ENCODE measurements at regions not wholly inside any gene's neighbourhood (a gene's known extent, or its start where the extent isn't known, plus 50 kb on each side); places are given as distances from the start of the nearest gene placed in this dataset.
"Not testable (repeated sequence)": the region's sequence is repeated elsewhere in the genome, so short reads cannot be mapped to it uniquely, and the experiment has no call there.

GRCh38 chr13:65593298-65593874 lies 1636.8 kb downstream of the PCDH9 start:
- Histone ChIP-seq H3K9me3 (peaks cover 0 to 3% of the 10 kb centered on the region in 2 donors), H3K4me1 (ENCODE audit: insufficient read depth) (no peaks in the 10 kb centered on the region), H3K36me3 (no peaks in the 10 kb centered on the region), H3K4me3 (no peak overlapping the region), H3K27ac (no peak overlapping the region), H3K27me3 (no peaks in the 10 kb centered on the region)
- WGBS, 3 donors, result 79 to 83% (median 81%) methylated on average over 2 of the region's 2 CpGs
- no peak for DNase-seq
- no peak for TF ChIP-seq POLR2A (IDR thresholded peaks at IDR 0.05)
- TF ChIP-seq, protein P1, sequence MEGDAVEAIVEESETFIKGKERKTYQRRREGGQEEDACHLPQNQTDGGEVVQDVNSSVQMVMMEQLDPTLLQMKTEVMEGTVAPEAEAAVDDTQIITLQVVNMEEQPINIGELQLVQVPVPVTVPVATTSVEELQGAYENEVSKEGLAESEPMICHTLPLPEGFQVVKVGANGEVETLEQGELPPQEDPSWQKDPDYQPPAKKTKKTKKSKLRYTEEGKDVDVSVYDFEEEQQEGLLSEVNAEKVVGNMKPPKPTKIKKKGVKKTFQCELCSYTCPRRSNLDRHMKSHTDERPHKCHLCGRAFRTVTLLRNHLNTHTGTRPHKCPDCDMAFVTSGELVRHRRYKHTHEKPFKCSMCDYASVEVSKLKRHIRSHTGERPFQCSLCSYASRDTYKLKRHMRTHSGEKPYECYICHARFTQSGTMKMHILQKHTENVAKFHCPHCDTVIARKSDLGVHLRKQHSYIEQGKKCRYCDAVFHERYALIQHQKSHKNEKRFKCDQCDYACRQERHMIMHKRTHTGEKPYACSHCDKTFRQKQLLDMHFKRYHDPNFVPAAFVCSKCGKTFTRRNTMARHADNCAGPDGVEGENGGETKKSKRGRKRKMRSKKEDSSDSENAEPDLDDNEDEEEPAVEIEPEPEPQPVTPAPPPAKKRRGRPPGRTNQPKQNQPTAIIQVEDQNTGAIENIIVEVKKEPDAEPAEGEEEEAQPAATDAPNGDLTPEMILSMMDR (IDR thresholded peaks at IDR 0.05), result no peak
- no peak for TF ChIP-seq EP300 (IDR thresholded peaks at IDR 0.05)
- intact Hi-C loops (cut with DNase I), result no loop called here

DNA sequence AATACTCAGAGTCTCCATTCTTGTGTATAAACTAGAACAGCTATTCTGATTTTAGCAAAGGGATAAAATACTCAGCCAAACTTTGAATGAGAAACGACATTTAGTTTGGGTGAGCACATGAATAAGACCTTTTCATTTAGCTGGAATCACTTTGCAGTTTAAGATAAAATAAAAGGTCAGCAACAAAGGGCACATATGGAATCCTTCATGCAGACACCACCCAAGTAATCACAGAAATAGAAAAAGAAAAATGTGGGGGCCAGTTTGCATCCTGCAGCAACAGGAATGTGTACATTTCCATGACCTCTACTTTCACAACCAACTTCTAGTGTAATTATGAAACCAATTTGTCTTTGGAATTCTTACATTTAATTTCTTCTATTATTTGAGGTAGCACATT lies 1637.4 kb downstream of the PCDH9 start:
- Histone ChIP-seq H3K4me1 (ENCODE audit: insufficient read depth) (no peaks in the 10 kb centered on the region), H3K27ac (no peak overlapping the region), H3K36me3 (no peaks in the 10 kb centered on the region), H3K27me3 (no peaks in the 10 kb centered on the region), H3K4me3 (no peak overlapping the region), H3K9me3 (peaks cover 0 to 3% of the 10 kb centered on the region in 2 donors)
- intact Hi-C loops (cut with DNase I), result no loop called here
- TF ChIP-seq POLR2A (IDR thresholded peaks at IDR 0.05) (no peak), EP300 (IDR thresholded peaks at IDR 0.05) (no peak)
- TF ChIP-seq, protein P1 (IDR thresholded peaks at IDR 0.05), result no peak
- no peak for DNase-seq
- WGBS, 3 donors, result 4 to 9% (median 6%) methylated on average over 1 of the region's 1 CpG

DNA sequence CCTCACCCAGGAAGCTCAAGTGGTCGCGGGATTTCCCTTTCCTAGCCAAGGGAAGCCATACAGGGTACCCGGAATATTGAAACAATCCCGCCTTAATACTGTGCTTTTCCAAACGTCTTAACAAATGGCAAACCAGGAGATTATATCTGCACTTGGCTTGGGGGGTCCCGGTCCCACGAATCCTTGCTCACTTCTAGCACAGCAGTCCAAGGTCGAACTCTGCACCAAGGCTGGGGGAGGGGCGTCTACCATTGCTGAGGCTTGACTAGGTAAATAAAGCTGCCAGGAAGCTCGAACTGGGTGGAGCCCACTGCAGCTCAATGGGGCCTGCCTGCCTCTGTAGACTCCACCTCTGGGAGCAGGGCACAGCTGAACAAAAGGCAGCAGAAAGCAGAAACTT lies 1644.8 kb downstream of the PCDH9 start:
- Histone ChIP-seq H3K27ac (no peak overlapping the region), H3K36me3 (no peaks in the 10 kb centered on the region), H3K4me3 (no peak overlapping the region), H3K4me1 (ENCODE audit: insufficient read depth) (no peaks in the 10 kb centered on the region), H3K9me3 (peaks cover 0 to 3% of the 10 kb centered on the region in 2 donors), H3K27me3 (no peaks in the 10 kb centered on the region)
- intact Hi-C loops (cut with DNase I), result no loop called here
- WGBS, 3 donors, result 87 to 89% (median 88%) methylated on average over 10 of the region's 10 CpGs
- TF ChIP-seq EP300 (IDR thresholded peaks at IDR 0.05), result no peak
- TF ChIP-seq POLR2A (IDR thresholded peaks at IDR 0.05), result no peak
- no peak for DNase-seq

DNA sequence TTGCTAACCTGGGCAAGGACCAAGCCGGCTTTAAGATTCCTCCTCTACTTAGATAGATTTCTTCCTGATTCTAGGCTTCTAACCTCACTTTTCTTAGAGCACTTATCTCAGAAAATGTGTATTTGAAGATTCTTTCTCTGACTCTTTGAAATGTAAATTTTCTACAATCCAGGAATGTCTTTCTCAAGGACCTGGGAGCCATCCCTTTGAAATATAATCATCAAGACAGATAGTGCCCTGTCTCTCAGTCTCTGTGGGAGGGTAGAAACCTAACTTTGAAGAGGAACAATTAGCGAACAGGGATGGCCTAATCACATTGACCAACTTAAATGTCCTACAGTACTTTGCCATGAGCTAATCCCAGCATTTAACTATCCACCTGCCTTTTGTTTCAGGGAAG lies 1646.0 kb downstream of the PCDH9 start:
- Histone ChIP-seq H3K9me3 (peaks cover 0 to 1% of the 10 kb centered on the region in 2 donors), H3K4me3 (no peak overlapping the region), H3K4me1 (ENCODE audit: insufficient read depth) (no peaks in the 10 kb centered on the region), H3K27me3 (no peaks in the 10 kb centered on the region), H3K27ac (no peak overlapping the region), H3K36me3 (no peaks in the 10 kb centered on the region)
- no peak for DNase-seq
- TF ChIP-seq EP300 (IDR thresholded peaks at IDR 0.05) (no peak), POLR2A (IDR thresholded peaks at IDR 0.05) (no peak)
- TF ChIP-seq, protein P1 (IDR thresholded peaks at IDR 0.05), result no peak
- intact Hi-C loops (cut with DNase I), result no loop called here
- 45 to 54% (median 45%) methylated on average over 2 of the region's 2 CpGs for WGBS, 3 donors

- Histone ChIP-seq H3K27me3 (no peaks in the 10 kb centered on the region), H3K4me1 (ENCODE audit: insufficient read depth) (no peaks in the 10 kb centered on the region), H3K36me3 (no peaks in the 10 kb centered on the region), H3K4me3 (no peak overlapping the region), H3K9me3 (no peaks in the 10 kb centered on the region), H3K27ac (no peak overlapping the region)
- TF ChIP-seq EP300 (IDR thresholded peaks at IDR 0.05), result no peak
- no peak for TF ChIP-seq POLR2A (IDR thresholded peaks at IDR 0.05)
- TF ChIP-seq, protein P1 (IDR thresholded peaks at IDR 0.05), result no peak
- intact Hi-C loops (cut with DNase I), result no loop called here
- no peak for DNase-seq
Observed at GRCh38 chr13:65582160-65582559, 1648.0 kb downstream of the PCDH9 start.

GRCh38 chr13:65564561-65564960 lies 1665.6 kb downstream of the PCDH9 start:
- H3K27ac ChIP-seq; H3K27me3 ChIP-seq; H3K4me3 ChIP-seq; intact Hi-C loops (cut with DNase I); H3K9me3 ChIP-seq; DNase-seq; H3K4me1 ChIP-seq (ENCODE audit: insufficient read depth); H3K36me3 ChIP-seq: not testable (repeated sequence)
- WGBS, 3 donors, result 83 to 91% (median 88%) methylated on average over 5 of the region's 5 CpGs

All from ovary (tissue), 7 donors.